ENCODE measurements at regions not wholly inside any gene's neighbourhood (a gene's known extent, or its start where the extent isn't known, plus 50 kb on each side); places are given as distances from the start of the nearest gene placed in this dataset.

DNA sequence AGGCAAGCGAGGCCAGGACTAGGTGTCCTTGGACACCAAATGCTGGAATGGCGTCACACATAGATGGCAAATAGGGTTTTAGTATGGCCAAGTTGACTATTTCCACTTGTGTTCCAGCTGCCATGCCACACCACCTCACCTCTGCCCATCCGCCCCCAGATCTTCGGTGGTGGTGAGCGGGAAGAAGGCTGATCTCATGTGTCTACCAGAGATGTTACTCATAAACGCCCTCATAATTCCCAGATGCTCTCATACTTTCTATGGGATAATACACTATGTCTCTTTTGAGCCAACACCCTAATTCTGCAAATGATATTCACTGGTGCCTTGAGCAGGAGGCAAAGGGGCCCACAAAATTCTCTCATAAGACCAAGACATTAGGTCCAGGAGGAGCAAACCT lies 281.1 kb upstream of the FN1 start:
- no peak for DNase-seq (ENCODE audit: low spot score)

DNA sequence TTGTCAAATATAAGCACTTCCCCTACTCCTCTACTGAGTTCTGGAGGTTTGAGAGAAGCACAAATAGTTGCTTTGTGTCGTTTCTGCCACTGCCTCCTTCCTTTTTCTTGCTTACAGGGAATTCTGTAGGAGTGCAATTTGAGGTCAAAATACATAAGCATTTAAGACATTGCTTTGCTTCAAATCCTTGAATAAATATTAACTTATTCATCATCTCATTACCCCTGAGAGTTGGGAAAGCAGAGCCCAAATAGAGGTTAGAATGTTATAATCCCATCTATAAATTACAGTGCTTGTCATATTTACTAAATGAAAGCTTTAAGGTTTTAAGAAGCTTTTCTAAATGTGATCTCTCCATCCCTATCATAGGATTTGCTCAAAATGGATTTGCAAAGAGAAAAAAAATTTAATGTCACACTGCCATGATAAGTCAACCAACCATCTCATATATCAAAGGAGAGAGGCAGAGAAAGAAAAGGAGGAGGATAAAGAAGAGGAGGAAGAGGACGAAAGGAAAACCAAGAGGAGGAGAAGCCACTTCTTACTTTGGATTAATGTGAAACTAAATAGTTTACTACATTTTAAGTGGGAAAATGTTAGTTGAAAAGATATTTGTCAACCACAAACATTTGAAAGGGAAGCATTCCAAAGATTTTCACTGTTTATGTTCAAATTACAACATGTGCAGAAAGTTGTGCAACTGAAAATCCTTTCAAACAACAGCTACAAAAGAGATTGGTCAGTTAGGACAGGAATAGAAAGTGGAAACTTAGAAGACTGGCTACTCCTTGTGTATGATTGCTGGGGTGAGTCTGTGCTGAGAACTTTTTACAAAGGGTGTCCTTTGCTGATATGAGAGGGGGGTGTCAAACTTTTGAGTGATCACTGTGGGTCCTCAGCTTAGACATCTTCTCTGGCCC lies 277.3 kb upstream of the FN1 start:
- DNase-seq (ENCODE audit: low spot score), result no peak

GRCh38 chr2:215712219-215712868 lies 276.5 kb upstream of the FN1 start:
- DNase-seq (ENCODE audit: low spot score), result no peak

DNA sequence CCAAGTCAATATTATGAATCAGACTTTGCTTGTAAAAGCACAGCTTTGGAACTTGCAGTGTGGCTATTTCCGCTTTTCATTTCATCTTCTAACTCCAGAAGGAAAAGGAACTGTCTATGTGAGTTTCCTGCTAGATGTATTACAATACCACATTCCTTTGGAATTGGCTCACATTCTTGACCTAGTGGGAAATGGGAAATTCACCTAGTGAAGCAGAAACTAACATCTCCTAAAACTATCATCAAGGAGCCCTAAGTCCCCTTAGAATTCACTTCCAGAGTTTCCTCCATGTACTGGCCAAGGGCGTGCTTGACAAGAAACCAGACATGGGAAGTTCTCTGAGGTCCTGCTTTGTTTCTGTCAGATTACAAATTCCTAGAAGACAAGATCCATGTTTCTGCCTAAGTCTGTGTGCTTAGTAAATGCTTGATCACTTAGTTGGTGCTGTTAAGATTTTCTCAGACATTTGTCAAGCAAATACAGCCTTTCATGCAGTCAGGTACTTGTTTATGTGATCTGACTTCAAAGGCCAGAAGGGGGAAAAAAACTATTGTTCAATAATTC lies 275.7 kb upstream of the FN1 start:
- no peak for DNase-seq (ENCODE audit: low spot score)

DNA sequence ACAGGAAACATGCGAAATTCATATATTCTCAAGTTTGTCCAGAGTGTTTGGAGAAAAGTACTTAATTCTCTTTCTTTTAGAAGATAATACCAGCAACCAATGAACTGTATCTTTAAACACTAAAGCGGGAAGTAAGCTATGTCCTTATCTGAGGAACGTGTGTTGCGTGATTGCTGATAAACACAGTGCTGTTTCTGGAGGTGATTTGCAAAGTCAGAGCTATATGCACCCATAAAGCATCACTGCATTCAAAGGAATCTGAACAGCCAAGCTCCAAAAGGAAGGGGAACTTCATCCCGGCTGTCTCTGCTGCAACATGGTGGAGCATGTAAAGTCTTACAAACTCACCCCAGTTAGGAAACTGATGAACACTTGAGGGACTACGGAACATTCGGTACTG lies 271.7 kb upstream of the FN1 start:
- DNase-seq (ENCODE audit: low spot score), result no peak

DNA sequence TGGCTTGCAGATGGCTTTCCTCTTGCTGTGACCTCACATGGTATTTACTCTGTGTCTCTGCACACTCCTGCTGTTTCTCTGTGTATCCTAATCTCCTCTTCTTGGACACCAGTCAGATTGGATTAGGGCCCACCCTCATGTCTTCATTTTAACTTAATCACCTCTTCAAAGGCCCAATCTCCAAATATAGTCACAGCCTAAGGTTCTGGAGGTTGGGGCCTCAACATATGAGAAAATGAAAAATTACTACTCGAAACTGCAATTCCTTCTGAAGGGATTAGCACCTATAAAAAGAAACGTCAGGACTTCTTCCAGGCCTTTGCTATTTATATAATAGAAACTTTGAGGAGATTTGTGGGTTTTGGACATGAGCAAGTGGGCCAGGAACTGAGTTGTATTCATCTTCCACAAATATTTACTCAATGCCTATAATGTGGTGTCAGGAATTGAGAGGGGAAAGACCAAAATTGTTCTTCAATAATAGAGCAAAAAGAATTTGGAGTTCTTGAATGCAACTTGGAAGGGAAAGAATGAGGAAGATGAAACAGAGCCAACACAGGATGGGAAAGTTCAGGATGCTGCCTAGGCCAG lies 270.0 kb upstream of the FN1 start:
- no peak for DNase-seq (ENCODE audit: low spot score)

GRCh38 chr2:215705281-215705680 lies 269.4 kb upstream of the FN1 start:
- no peak for DNase-seq (ENCODE audit: low spot score)

DNA sequence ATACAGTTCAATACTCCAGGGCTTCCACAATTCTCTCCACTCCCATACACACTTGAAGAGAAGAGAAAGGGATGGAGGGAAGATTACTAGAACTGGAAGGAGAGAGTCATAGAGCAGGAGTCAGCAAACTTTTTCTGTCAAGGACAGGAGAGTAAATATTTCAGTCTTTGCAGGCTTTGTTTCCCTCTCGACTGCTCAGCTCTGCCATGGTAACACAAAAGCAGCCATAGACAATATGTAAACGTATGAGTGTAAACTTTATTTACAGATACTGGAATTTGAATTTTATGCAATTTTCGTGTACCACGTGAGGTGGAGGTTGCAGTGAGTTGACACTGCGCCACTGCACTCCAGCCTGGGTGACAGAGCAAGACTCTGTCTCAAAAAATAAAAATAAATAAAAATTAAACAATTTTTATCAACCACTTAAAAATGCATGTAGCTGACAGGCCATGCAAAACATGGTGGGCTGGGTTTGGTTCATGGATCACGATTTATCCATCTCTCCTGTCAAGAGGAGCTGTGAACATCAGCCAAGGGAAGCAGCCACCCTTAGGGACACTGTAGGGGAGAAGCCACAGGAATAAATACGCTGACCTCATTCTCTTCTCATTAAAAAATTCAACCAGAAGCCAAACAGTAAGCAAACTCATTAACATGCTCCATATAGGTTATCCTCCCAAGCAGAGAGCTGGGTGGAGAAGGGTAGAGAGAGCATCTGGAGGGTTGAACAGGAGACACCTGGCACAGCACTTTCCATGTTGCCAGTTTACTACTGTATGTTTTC lies 266.4 kb upstream of the FN1 start:
- no peak for DNase-seq (ENCODE audit: low spot score)

DNA sequence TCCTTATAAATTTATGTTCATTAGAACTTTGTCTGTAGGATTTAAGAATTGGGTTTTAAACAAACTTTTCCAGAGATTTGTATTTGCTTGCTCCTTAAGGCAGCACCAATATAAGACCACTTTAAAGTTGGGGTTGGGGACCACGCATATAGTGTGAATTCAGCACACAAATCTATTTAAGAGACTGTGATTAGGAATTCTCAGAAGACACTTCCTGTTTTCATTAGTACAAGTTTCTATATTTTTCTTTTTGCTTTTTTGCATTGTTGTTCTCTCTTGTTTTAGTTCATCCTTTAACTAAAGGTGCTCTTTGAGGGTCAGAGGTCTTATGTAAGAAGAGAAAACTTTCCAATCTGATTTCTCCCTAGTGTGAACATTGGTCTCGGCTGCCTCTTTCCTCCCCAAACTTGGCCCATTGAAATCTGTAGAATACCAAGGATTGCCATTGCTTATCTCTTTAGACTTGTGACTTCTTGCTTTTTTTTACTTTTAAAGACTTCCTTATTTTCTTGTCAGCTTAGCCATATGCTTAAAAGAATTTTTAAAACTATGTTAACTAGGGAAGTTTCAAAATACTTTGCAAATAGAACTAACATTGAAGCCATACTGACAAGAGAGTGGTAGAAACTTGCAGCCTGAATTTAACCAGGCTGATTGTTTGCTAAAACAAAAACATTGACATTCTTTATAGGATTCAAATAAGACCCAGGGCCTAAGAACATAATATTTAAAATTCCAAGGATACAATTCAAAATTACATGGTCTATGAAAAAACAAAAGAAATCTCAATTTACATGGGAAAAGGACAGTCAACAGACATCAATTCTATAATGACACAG lies 264.1 kb upstream of the FN1 start:
- no peak for DNase-seq (ENCODE audit: low spot score)

- no peak for DNase-seq (ENCODE audit: low spot score)
Measured at GRCh38 chr2:215699018-215699417, 263.1 kb upstream of the FN1 start.

DNA sequence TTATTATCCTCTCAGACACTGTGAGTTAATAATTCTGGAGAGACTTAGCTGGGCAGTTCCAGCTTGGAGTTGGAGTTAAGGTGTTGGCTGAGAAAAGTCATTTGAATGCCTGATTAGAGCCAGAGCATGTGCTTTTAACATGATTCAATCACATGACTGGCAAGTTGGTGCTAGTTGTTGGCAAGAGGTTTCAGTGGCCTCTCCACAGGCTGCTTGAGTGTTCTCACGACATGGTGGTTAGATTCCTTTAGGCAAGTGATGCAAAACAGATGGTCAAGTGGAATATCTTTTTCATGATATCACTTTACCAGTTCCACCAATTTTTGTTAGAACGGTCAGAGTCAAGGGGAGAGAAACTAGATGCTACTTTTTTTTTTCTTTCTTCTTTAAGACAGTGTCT lies 262.7 kb upstream of the FN1 start:
- DNase-seq (ENCODE audit: low spot score), result no peak

DNA sequence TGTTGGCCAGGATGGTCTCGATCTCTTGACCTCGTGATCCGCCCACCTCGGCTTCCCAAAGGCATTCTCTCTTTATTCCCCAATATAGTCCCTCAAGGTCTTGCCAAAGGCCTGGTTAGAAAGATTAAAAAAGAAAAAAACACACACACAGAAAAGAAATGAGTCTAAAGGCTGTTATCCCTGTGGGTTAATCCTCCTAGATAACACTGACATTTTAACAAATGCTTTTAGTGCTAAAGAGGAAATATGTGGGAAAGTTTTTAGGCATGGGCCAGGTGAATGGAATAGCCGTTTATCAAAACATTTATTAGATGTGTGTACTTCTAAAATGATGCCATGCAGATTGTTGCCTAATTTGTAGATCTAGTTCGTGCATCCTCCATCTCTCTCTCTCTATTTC lies 261.6 kb upstream of the FN1 start:
- DNase-seq (ENCODE audit: low spot score), result no peak

DNA sequence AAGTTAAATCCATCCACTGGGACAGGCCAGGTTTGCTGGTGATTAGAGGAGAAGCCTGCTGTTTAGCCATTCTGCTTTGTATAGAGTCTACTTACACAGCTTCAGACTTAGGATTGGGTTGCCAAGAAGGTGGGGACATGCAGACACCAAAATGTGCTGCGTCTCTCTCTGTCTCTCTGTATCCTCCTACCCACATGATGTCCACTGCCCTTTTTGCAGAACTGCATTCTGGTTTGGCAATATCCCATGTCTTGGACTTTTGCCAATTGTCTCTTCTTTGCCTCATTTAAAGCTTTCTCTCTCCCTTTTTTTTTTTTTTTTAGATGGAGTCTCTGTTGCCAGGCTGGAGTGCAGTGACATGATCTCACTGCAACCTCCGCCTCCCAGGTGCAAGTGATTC lies 261.1 kb upstream of the FN1 start:
- no peak for DNase-seq (ENCODE audit: low spot score)

- DNase-seq (ENCODE audit: low spot score), result no peak
Measured at GRCh38 chr2:215695861-215696260, 260.0 kb upstream of the FN1 start.

DNA sequence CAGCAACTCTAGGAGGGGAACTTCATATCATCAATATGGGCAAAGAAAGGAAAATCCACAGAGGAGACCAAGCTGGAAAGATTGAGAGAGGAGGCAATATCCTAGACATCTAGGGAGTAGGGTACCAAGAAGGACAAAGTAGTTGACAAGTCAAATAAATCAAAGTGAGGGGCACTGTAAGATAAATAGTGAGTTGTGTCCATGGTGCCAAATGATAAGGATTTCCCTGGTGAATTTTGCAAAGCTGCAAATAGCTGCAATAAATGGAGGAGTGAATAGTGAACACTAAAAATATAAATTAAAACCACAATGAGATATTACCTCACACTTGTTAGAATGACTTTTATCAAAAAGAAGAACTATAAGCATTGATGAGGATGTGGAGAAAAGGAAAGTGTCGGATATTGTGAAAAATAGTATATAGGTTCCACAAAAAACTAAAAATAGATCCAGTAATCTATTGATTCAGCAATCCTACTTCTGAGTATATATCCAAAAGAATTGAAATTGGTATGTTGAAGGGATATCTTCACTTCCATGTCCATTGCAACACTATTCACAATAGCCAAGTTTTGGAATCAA lies 258.2 kb upstream of the FN1 start:
- no peak for DNase-seq (ENCODE audit: low spot score)

DNA sequence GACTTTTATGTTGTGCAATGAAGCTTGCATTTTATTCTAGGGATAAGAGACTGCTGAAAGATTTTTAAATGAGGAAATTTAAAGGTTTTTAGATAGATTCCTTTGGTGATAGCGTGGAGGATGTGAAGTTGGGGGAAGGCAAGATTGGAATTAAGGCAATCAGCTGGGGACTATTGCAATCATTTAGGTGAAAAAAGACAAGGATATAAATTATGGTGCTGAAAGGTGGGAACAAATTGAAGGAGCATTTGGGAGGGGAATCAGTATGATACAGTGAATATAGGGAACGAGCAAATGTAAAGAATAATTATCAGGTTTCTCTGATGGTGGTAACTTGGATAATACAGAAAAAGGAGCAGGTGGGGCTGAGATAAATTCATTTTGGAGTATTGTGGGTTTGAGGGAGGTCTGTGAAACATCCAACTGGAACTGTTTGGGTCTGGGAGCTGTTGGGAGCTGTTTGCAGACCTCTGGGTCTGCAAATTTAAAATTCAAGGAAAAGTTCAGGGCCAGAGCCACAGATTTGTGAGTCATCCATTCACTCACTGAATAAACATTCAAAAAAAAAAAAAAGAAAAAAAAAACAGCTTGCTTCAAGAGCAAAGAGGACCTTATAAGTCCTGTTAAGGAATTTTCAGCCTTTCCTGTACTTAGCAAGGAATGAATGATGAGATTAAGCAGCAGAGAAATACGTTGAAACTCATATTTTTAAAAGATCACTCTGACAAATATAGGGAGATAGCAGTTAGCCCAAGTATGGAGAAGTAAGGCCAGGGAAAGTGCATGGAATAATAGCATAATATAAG lies 257.5 kb upstream of the FN1 start:
- no peak for DNase-seq (ENCODE audit: low spot score)

DNA sequence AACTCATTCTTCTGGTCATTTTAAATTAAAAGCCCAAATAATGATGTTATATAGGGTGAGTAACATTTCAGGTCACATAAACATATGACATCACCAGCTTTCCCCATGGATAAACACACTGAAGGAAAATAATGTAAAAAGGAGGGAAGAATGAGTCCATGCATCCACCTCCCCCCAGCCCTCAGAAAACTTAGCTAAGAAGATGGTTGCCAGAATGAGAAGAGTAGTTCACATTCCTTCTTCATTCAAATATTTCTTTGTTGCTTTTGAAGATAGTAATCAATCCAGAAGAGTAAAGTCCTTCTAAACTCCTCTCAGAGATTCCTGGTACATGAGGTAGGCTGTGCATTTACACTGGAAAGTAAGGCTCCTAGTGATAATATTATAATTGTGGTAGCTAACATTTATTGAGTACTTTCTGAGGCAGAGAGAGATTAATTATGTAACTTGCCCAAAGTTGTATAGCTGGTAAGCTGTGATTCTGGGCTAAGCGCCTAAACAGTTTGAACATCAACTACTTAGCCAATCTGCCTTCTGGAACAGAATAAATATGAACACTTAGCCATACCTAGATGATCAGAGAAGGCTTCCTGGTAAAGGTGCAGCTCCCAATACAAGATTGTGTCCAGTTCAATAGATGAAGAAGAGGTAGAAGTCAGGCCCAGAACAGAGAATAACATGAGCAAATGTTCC lies 256.7 kb upstream of the FN1 start:
- DNase-seq (ENCODE audit: low spot score), result no peak

GRCh38 chr2:215691346-215691745 lies 255.5 kb upstream of the FN1 start:
- DNase-seq (ENCODE audit: low spot score), result no peak

Data from NAMALWA (cell line).